CD14-positive monocyte (primary cell): ENCODE measurements at regions not wholly inside any gene's neighbourhood (a gene's known extent, or its start where the extent isn't known, plus 50 kb on each side); places are given as distances from the start of the nearest gene placed in this dataset.
A peak's percentile ranks its signal among the peaks of the same experiment; 100 is the strongest.
"Not testable (repeated sequence)": the region's sequence is repeated elsewhere in the genome, so short reads cannot be mapped to it uniquely, and the experiment has no call there.

Source experiments
- DNase-seq, 3 donors: peaks; one replicate each; pipeline ENCODE4 v3.0.0-alpha.2; 2011 to 2022
- H2AFZ ChIP-seq: 2 replicates; pipeline ENCODE4 v1.6.0; 2012; ENCODE audit warnings: mild to moderate bottlenecking, low read depth, low read length, inconsistent platforms; ENCODE audit not compliant: insufficient read depth, poor library complexity, severe bottlenecking
- H3K27ac ChIP-seq, 2 donors: 1 replicate in 1 of 2; 2 replicates in 1 of 2; pipeline ENCODE4 v1.5.1; 2012 to 2013; ENCODE audit warnings: low read length in 2 of 2, control low read depth in 1 of 2, inconsistent platforms in 1 of 2, low read depth in 1 of 2, mild to moderate bottlenecking in 1 of 2
- H3K27me3 ChIP-seq, 2 donors: one replicate each; pipeline versions ENCODE4 v1.6.0 to v1.6.1; 2011 to 2013; ENCODE audit warnings: low read length in 2 of 2; ENCODE audit not compliant: control insufficient read depth in 2 of 2, insufficient read depth in 2 of 2
- H3K36me3 ChIP-seq, 2 donors: replicated peaks in 1 of 2; 1 replicate in 1 of 2; 2 replicates in 1 of 2; pipeline versions ENCODE4 v1.5.1 to v1.6.1; 2012 to 2013; ENCODE audit warnings: low read length in 2 of 2, control low read depth in 1 of 2, inconsistent platforms in 1 of 2, mild to moderate bottlenecking in 1 of 2; ENCODE audit not compliant: insufficient read depth in 2 of 2, control insufficient read depth in 1 of 2
- H3K4me1 ChIP-seq, 2 donors: 1 replicate in 1 of 2; 2 replicates in 1 of 2; pipeline versions ENCODE4 v1.5.1 to v1.6.1; 2012 to 2013; ENCODE audit warnings: low read length in 2 of 2, control low read depth in 1 of 2, inconsistent platforms in 1 of 2, mild to moderate bottlenecking in 1 of 2, moderate library complexity in 1 of 2; ENCODE audit not compliant: insufficient read depth in 2 of 2, control insufficient read depth in 1 of 2
- H3K4me2 ChIP-seq: replicated peaks from 2 replicates; pipeline ENCODE3; 2012; ENCODE audit warnings: low read length, moderate library complexity, mild to moderate bottlenecking; ENCODE audit not compliant: poor library complexity, severe bottlenecking; ENCODE audit errors: extremely low read depth
- H3K4me3 ChIP-seq, 3 experiments: fragments of 200-600 bp in 1 of 3; sonication (generic) in 1 of 3; replicated peaks in 1 of 3; 1 replicate in 2 of 3; 2 replicates in 1 of 3; pipeline ENCODE4 v1.5.1; 2011 to 2013; ENCODE audit warnings: low read length in 3 of 3, mild to moderate bottlenecking in 3 of 3, control low read depth in 2 of 3, low read depth in 2 of 3, inconsistent platforms in 1 of 3, moderate library complexity in 1 of 3
- H3K79me2 ChIP-seq: 2 replicates; pipeline ENCODE4 v1.6.0; 2012; ENCODE audit warnings: mild to moderate bottlenecking, control low read depth, inconsistent platforms, low read length, moderate library complexity; ENCODE audit not compliant: insufficient read depth
- H3K9ac ChIP-seq: 2 replicates; pipeline ENCODE4 v1.6.0; 2017; ENCODE audit warnings: low read length, mild to moderate bottlenecking; ENCODE audit not compliant: insufficient read depth, poor library complexity, severe bottlenecking
- H3K9me3 ChIP-seq, 2 donors: replicated peaks in 1 of 2; 1 replicate in 1 of 2; 2 replicates in 1 of 2; pipeline versions ENCODE4 v1.5.1 to v1.6.1; 2012 to 2013; ENCODE audit warnings: low read length in 2 of 2, control low read depth in 1 of 2; ENCODE audit not compliant: control insufficient read depth in 1 of 2, insufficient read depth in 1 of 2
- H4K20me1 ChIP-seq: 2 replicates; pipeline ENCODE4 v1.6.0; 2012; ENCODE audit warnings: mild to moderate bottlenecking, low read length, control low read depth, moderate library complexity; ENCODE audit not compliant: insufficient read depth
- H3K27ac Mint-ChIP-seq, 7 donors: one replicate each; pipeline ENCODE4 v1.8.0; 2020; ENCODE audit warnings: mild to moderate bottlenecking in 7 of 7, mixed read lengths in 7 of 7, moderate library complexity in 6 of 7, inconsistent platforms in 2 of 7
- H3K27me3 Mint-ChIP-seq, 3 donors: one replicate each; pipeline ENCODE4 v1.8.0; 2021 to 2022; ENCODE audit warnings: low read depth in 3 of 3, mild to moderate bottlenecking in 3 of 3, mixed read lengths in 3 of 3, moderate library complexity in 3 of 3, inconsistent platforms in 1 of 3
- H3K36me3 Mint-ChIP-seq, 2 donors: one replicate each; pipeline ENCODE4 v1.8.0; 2020; ENCODE audit warnings: mixed read lengths in 2 of 2, inconsistent platforms in 1 of 2, mild to moderate bottlenecking in 1 of 2
- H3K4me1 Mint-ChIP-seq: one replicate; pipeline ENCODE4 v1.8.0; 2020; ENCODE audit warnings: mild to moderate bottlenecking, mixed read lengths
- H3K4me3 Mint-ChIP-seq, 2 donors: one replicate each; pipeline ENCODE4 v1.8.0; 2020; ENCODE audit warnings: mild to moderate bottlenecking in 2 of 2, mixed read lengths in 2 of 2, moderate library complexity in 1 of 2
- H3K9me3 Mint-ChIP-seq, 7 donors: one replicate each; pipeline ENCODE4 v1.8.0; 2020 to 2022; ENCODE audit warnings: mixed read lengths in 7 of 7, mild to moderate bottlenecking in 6 of 7, moderate library complexity in 6 of 7, inconsistent platforms in 2 of 7
- CTCF ChIP-seq: fragments of 200-600 bp; IDR thresholded peaks from one replicate; pipeline ENCODE4 v1.8.0; 2022; ENCODE audit warnings: antibody characterized with exemption, mild to moderate bottlenecking
- WGBS: methylation state at CpG from one replicate; pipeline ENCODE4 v1.1.5; 2013; ENCODE audit warnings: missing lambda C conversion rate; ENCODE audit not compliant: insufficient coverage; 5-methylcytosine and 5-hydroxymethylcytosine counted together
- intact Hi-C, 2 donors: fragments of 100-400 bp; cut with micrococcal nuclease; formaldehyde crosslinking; loops; one replicate each; pipeline versions ENCODE4 v1.15.0 to v1.15.1; 2023

GRCh38 chr4:155441475-155441874 lies 64.7 kb upstream of the MAP9 start:
- Mint-ChIP-seq H3K36me3 (no peaks in the 10 kb centered on the region), H3K4me3 (no peak overlapping the region), H3K27me3 (peaks cover 2 to 7% (median 5%) of the 10 kb centered on the region in 3 donors), H3K4me1 (peaks cover 6% of the 10 kb centered on the region), H3K27ac (peak overlapping the region in 1 of 7 donors; percentile 23), H3K9me3 (peaks cover 0 to 5% (median 1%) of the 10 kb centered on the region in 7 donors)
- no peaks in the 10 kb centered on the region for H4K20me1 ChIP-seq
- H3K4me2 ChIP-seq = no peak overlapping the region
- TF ChIP-seq CTCF = no peak
- WGBS = 100% methylated on average over 1 of the region's 1 CpG
- H3K4me3 ChIP-seq = no peak overlapping the region
- no peaks in the 10 kb centered on the region for H3K9me3 ChIP-seq
- H3K79me2 ChIP-seq = no peaks in the 10 kb centered on the region
- no peak for DNase-seq
- no peak overlapping the region for H2AFZ ChIP-seq
- H3K27me3 ChIP-seq = no peaks in the 10 kb centered on the region
- H3K27ac ChIP-seq = no peak overlapping the region
- intact Hi-C loops = no loop called here
- no peaks in the 10 kb centered on the region for H3K4me1 ChIP-seq
- H3K36me3 ChIP-seq = no peaks in the 10 kb centered on the region
- no peak overlapping the region for H3K9ac ChIP-seq

GRCh38 chr4:155439760-155440159 lies 63.0 kb upstream of the MAP9 start:
- H3K27ac Mint-ChIP-seq, DNase-seq, H3K27me3 Mint-ChIP-seq, H3K4me3 ChIP-seq, H4K20me1 ChIP-seq, H3K36me3 ChIP-seq, H3K4me1 Mint-ChIP-seq, H2AFZ ChIP-seq, H3K9me3 ChIP-seq, H3K4me1 ChIP-seq, H3K9ac ChIP-seq, H3K27ac ChIP-seq, H3K27me3 ChIP-seq, intact Hi-C loops, H3K9me3 Mint-ChIP-seq, H3K4me3 Mint-ChIP-seq, H3K79me2 ChIP-seq, H3K4me2 ChIP-seq, H3K36me3 Mint-ChIP-seq: not testable (repeated sequence)
- whole genome bisulfite sequencing = 98% methylated on average over 6 of the region's 6 CpGs
